ENCODE measurements at regions not wholly inside any gene's neighbourhood (a gene's known extent, or its start where the extent isn't known, plus 50 kb on each side); places are given as distances from the start of the nearest gene placed in this dataset.

DNA sequence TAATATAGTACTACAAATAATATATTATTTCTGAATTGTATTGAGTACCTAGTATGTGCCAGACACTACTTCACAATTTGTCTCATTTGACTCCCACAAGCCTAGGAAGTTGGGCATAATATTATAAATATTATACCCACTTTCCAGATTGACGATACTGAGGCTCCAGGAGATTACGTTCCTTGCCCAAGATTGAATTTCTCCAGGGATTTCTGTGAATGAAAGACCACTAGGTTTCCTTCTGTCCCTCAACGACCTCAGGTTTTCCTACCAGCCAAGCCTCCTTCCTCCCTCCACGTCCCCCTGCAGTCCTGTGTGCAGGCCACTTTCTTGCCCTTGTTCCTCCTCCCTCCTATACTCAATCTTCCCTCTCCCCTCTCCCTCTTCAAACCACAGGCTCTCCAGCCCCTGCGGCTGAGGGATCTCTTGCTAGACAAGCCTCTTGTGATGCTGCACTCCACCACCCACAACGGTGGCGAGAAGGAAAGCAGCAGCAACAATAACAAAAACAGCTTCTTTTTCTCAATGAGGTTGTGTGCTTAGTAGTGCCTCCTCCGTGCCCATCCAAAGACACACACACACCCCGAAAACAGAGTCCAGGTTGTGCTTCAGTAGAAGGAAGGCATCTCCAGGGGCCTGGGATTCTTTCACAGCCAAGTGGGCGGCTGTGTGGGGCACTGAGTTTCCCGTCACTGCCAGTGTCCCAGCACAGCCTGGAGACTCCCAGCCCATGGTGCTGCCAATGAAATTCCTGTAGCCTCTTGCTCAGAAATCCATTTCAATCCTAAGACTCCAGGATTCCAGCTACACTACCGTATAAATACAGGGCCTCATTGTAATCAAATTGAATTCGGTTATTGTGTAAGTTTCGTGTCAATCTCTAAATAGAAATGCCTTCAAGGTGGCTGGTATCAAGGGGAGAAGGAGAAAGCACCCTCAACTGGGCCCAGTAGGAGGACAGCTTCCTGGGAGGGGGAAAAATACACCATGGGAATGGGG is 94.4 kb downstream of the NCR2 start:
- no peak for DNase-seq

- DNase-seq = no peak
Measured at GRCh38 chr6:41430875-41431274, 95.5 kb downstream of the NCR2 start.

DNA sequence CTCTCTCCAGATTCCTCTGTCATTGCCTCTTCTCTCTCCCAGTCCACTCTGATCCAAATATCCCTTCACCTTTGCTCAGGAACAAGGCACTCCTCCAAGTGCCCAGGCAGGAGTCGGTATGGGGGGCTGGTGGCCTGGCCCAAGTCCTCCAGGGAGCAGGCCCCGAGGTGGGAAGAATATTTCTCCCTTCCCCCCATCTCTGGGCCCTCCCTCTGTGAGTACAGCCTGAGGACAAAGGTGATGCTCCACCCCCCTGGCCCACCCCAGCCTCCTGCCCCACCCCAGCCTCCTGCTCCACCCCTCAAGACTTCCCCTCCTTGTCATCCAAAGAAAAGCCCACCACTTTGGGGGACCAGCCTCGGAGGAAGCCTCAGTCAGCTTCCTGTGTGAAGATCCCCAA is 96.9 kb downstream of the NCR2 start:
- no peak for DNase-seq

GRCh38 chr6:41434803-41435481 is 99.5 kb downstream of the NCR2 start:
- no peak for DNase-seq

DNA sequence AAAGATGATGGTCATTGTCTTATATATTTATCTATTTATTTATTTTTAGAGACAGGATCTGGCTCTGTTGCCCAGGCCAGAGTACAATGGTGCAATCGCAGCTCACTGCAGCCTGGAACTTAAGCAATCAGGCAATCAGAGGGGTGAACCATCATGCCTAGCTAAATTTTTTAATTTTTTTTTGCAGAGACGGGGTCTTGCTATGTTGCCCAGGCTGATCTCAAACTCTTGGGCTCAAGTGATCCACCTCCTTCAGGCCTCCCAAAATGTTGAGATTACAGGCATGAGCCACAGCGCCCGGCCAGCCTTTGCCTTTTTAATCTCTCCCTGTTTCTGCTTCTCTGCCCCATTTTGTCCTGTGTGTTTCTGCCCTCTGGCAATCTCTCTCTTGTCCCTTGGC is 102.2 kb downstream of the NCR2 start:
- DNase-seq = no peak

GRCh38 chr6:41438746-41439145 is 103.3 kb downstream of the NCR2 start:
- no peak for DNase-seq

DNA sequence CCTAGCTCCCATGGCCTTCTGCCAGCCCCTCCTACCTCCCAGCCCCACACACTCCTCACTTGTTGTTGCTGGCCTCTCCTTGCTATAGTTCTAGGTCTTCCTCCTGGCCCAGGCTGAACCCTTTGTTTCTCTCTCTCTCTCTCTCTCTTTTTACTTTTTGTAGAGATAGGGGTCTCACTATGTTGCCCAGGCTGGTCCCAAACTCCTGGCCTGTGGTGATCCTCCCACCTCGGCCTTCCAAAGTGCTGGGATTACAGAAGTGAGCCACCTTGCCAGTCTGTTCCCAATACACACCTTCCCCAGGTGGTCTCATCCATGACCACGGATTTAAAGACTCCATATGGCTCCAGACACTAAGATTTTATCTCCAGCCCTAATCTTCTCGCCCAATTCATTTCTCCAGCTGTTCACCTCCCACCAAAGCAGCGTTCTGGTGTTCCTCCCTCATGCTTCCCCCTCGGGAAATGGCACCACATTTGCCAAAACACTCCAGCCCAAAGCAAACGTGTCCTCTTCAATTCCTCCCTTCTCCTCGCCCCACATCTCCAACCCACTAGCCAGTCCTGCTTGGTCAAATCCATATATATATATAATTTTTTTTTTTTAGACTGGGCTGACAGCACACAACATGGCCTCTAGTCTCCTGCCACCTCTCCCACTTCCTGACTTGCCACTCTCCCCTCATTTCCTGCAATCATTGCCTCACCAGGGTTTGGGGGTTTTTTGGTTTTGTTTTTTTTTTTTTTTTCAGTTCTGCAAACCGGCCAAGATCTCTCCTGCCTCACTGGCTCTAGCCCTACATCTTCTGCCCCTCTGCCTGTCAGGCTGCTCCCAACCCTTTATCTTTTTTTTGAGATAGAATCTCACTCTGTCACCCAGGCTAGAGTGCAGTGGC is 104.4 kb downstream of the NCR2 start:
- no peak for DNase-seq

DNA sequence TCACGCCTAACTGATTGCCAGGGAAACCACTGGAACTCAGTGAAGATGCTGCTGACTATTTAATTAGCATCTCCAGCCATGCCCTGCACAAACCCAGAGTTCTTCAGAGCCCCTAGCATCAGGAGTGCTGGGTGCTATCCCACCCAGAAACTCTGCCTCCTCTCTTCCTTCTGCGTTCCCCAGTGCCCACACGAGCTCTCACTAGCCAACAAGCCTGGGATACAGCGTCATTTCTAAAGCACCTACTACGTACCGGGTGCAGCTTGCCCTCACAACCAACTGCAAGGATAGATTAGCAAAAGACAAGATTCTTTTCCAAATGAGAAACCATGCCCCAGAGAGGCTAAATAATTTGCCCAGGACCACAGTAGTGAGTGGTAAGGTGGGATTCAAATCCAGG is 105.2 kb upstream of the FOXP4 start:
- no peak for DNase-seq

DNA sequence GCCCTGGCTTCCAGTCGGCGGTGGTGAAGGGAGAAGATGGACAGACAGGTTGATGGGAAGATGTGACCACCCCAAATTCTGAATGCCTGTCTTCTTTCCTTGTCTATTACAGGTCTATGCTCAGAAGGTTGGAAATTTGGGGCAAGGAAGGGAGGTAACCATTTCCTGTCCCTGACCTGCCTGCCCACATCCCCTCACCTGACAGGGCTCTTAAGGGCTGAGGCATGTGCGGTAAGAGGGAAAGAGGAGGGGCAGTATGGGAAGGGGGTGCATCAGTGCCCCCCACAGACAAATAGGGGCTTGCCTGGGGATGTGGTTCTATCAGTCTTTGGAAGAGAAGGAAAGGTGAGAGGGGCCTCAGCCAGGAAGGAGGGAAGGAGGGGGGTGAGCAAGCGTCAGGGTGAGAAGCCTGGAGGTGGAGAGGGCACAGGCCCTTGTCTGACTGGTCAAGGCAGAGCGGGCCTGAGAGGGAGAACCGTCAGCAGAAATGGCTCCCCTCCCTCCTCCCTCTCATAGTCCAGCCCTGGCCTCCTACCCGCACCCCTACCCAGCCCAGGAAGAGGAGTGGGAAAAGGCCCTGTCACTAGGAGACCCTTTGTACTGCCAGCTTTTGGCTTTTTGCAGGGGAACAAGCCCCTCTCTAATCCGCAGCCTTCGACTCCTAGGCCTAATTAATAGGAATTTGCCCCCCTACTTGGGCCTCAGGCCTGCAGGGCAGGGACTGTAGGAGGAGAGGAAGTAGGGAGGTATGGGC is 104.4 kb upstream of the FOXP4 start:
- DNase-seq = no peak

GRCh38 chr6:41442352-41442672 is 103.9 kb upstream of the FOXP4 start:
- DNase-seq = no peak

- peak; percentile 41 for DNase-seq
Measured at GRCh38 chr6:41442800-41443501, 103.2 kb upstream of the FOXP4 start.

DNA sequence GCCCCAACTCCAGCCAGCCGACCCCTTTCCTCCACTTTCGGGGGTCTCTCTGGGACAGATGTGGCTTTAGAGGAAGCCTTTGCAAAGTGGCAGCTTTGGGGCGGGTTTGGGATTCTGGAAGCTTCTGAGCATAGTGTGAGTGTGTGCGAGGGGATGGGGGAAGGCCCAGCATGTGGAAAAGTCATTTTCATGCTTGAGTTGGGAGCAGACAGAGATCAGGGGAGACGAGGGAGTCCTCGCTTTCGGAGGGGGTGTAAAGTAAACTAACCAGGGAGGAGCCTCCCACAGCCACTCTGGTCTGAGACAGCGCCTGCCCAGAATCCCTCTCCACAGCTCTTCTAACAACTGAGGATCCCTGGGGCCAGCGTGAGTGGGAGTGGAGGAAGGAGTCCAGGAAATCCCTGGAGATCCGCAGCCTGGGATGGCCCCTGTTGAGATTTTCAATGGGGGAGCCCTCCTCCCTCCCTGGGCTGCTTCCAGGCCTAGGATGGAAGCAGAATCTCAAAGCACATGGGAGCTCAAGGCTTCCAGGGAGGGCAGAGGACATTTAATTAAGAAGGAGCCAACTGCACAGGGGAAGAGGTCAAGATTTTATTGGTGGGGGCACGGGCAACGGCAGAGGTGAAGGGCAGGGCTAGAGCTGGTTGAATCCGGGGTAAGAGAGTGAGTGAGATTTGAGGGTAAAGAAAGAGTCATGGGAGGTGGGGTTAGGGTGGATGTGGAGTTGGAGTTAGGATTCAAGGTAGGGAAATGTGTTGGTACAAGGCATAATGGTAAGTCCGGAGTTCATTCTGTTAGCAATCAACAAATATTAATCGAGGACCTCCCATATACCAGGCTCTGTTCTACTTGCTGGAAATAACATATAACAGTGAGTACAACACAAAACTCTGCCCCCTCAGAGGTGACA is 102.3 kb upstream of the FOXP4 start:
- no peak for DNase-seq

- DNase-seq = no peak
Measured at GRCh38 chr6:41445261-41445660, 100.9 kb upstream of the FOXP4 start.

- no peak for DNase-seq
Measured at GRCh38 chr6:41446132-41446531, 100.0 kb upstream of the FOXP4 start.

GRCh38 chr6:41446907-41447545 is 99.2 kb upstream of the FOXP4 start:
- no peak for DNase-seq

DNA sequence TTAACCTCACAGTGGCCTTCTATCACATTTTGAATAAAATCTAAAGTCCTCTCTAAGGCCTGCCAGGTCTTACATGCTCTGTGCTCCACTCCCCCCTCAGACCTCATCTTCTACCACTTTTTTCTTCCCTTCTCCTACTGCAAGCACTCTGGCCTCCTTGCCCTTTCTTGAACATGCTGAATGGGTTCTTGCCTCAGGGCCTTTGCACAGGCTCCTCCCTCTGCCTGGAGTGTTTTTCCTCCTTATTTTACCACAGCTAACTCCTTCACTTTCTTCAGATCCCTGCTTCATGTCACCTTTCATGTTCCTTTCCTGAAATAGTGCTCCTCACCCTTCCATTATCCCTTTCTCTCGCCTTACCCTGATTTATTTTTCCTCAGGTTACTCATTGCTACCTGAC is 97.9 kb upstream of the FOXP4 start:
- DNase-seq = no peak

GRCh38 chr6:41449399-41450245 is 96.6 kb upstream of the FOXP4 start:
- no peak for DNase-seq

- DNase-seq = no peak
Measured at GRCh38 chr6:41450581-41450980, 95.6 kb upstream of the FOXP4 start.

- no peak for DNase-seq
Measured at GRCh38 chr6:41451039-41451438, 95.1 kb upstream of the FOXP4 start.
